Sigmoid colon (tissue), 6 donors: ENCODE measurements at regions not wholly inside any gene's neighbourhood (a gene's known extent, or its start where the extent isn't known, plus 50 kb on each side); places are given as distances from the start of the nearest gene placed in this dataset.

ENCODE experiments used
- DNase-seq: peaks from one replicate; pipeline ENCODE4 v3.0.0-alpha.2; 2019
- H3K27ac ChIP-seq, 4 donors: fragments of 200-600 bp; sonication (generic); one replicate each; pipeline ENCODE4 v1.5.1; 2016 to 2019; ENCODE audit warnings: mild to moderate bottlenecking in 1 of 4
- H3K27me3 ChIP-seq, 3 donors: fragments of 200-600 bp; sonication (generic); one replicate each; pipeline ENCODE4 v1.5.1; 2019; ENCODE audit warnings: mild to moderate bottlenecking in 1 of 3
- H3K36me3 ChIP-seq, 4 donors: fragments of 200-600 bp; sonication (generic); one replicate each; pipeline ENCODE4 v1.5.1; 2016 to 2019
- H3K4me1 ChIP-seq, 4 donors: fragments of 200-600 bp; sonication (generic); one replicate each; pipeline ENCODE4 v1.5.1; 2017 to 2019
- H3K4me3 ChIP-seq, 4 donors: fragments of 200-600 bp; sonication (generic); one replicate each; pipeline ENCODE4 v1.5.1; 2017 to 2019; ENCODE audit warnings: mild to moderate bottlenecking in 2 of 4, moderate library complexity in 1 of 4
- H3K9me3 ChIP-seq, 4 donors: fragments of 200-600 bp in 3 of 4; sonication (generic) in 3 of 4; one replicate each; pipeline versions ENCODE4 v1.5.1 to v1.6.1; 2013 to 2019
- CTCF ChIP-seq, 4 experiments: fragments of 450-650 bp in 3 of 4; fragments of 200-600 bp in 1 of 4; IDR thresholded peaks; one replicate each; pipeline ENCODE4 v1.5.1; 2016 to 2019; ENCODE audit warnings: antibody characterized with exemption in 4 of 4, mild to moderate bottlenecking in 3 of 4, moderate library complexity in 2 of 4
- EP300 ChIP-seq, 4 donors: sonication (generic); formaldehyde crosslinking; IDR thresholded peaks; one replicate each; pipeline ENCODE4 v1.6.1; 2017; ENCODE audit warnings: antibody characterized with exemption in 4 of 4
- POLR2A ChIP-seq, 2 donors: fragments of 450-650 bp; IDR thresholded peaks; one replicate each; pipeline ENCODE4 v1.6.1; 2016; ENCODE audit warnings: antibody characterized with exemption in 2 of 2, mild to moderate bottlenecking in 2 of 2, moderate library complexity in 2 of 2
- POLR2AphosphoS5 ChIP-seq, 4 donors: sonication (generic); formaldehyde crosslinking; IDR thresholded peaks; one replicate each; pipeline ENCODE4 v1.6.1; 2017; ENCODE audit warnings: antibody characterized with exemption in 4 of 4
- WGBS, 2 donors: extraction: QIAGEN DNeasy Blood & Tissue Kit; methylation state at CpG; one replicate each; pipeline ENCODE4 v1.1.7; 2013; 5-methylcytosine and 5-hydroxymethylcytosine counted together
- intact Hi-C: fragments of 100-400 bp; cut with DNase I; formaldehyde crosslinking; loops from one replicate; pipeline ENCODE4 v1.15.1; 2023
- donor health status: healthy with polysubstance abuse.
- donor health status: healthy.

GRCh38 chr2:45276914-45277313, 267.7 kb upstream of the SIX2 start:
- H3K27me3 ChIP-seq: no peaks in the 10 kb centered on the region
- DNase-seq: peak; percentile 30
- TF ChIP-seq POLR2AphosphoS5 (IDR thresholded peaks at IDR 0.05) (no peak), POLR2A (IDR thresholded peaks at IDR 0.05) (no peak), CTCF (IDR thresholded peaks at IDR 0.05) (no peak), EP300 (IDR thresholded peaks at IDR 0.05) (no peak)
- intact Hi-C loops: no loop called here
- H3K4me1 ChIP-seq: no peaks in the 10 kb centered on the region
- WGBS, 2 donors: 85 to 88% methylated on average over 4 of the region's 4 CpGs
- no peaks in the 10 kb centered on the region for H3K9me3 ChIP-seq
- H3K27ac ChIP-seq: no peak overlapping the region
- H3K4me3 ChIP-seq: no peak overlapping the region
- H3K36me3 ChIP-seq: no peaks in the 10 kb centered on the region

GRCh38 chr2:45275806-45276205, 266.6 kb upstream of the SIX2 start:
- no peaks in the 10 kb centered on the region for H3K27me3 ChIP-seq
- intact Hi-C loops: no loop called here
- no peaks in the 10 kb centered on the region for H3K9me3 ChIP-seq
- no peak overlapping the region for H3K4me3 ChIP-seq
- no peaks in the 10 kb centered on the region for H3K36me3 ChIP-seq
- TF ChIP-seq POLR2AphosphoS5 (IDR thresholded peaks at IDR 0.05) (no peak), POLR2A (IDR thresholded peaks at IDR 0.05) (no peak), CTCF (IDR thresholded peaks at IDR 0.05) (no peak), EP300 (IDR thresholded peaks at IDR 0.05) (no peak)
- WGBS, 2 donors: 91% methylated on average over 1 of the region's 1 CpG
- no peak overlapping the region for H3K27ac ChIP-seq
- DNase-seq: no peak
- no peaks in the 10 kb centered on the region for H3K4me1 ChIP-seq

- intact Hi-C loops: no loop called here
- WGBS, 2 donors: 57 to 80% methylated on average over 4 of the region's 4 CpGs
- Histone ChIP-seq H3K27me3 (no peaks in the 10 kb centered on the region), H3K4me1 (peaks cover 0 to 1% (median 0%) of the 10 kb centered on the region in 4 donors), H3K9me3 (no peaks in the 10 kb centered on the region), H3K36me3 (no peaks in the 10 kb centered on the region), H3K4me3 (no peak overlapping the region), H3K27ac (no peak overlapping the region)
- DNase-seq: peak; percentile 24
- no peak for TF ChIP-seq POLR2AphosphoS5 (IDR thresholded peaks at IDR 0.05)
- TF ChIP-seq EP300 (IDR thresholded peaks at IDR 0.05): no peak
- TF ChIP-seq POLR2A (IDR thresholded peaks at IDR 0.05): no peak
- no peak for TF ChIP-seq CTCF (IDR thresholded peaks at IDR 0.05)
Measured at GRCh38 chr2:45275242-45275805, 266.1 kb upstream of the SIX2 start.

GRCh38 chr2:45274250-45274926, 265.1 kb upstream of the SIX2 start:
- Histone ChIP-seq H3K9me3 (no peaks in the 10 kb centered on the region), H3K27me3 (no peaks in the 10 kb centered on the region), H3K36me3 (no peaks in the 10 kb centered on the region), H3K27ac (no peak overlapping the region), H3K4me3 (no peak overlapping the region), H3K4me1 (peaks cover 0 to 10% (median 2%) of the 10 kb centered on the region in 4 donors)
- TF ChIP-seq CTCF (IDR thresholded peaks at IDR 0.05) (no peak), POLR2AphosphoS5 (IDR thresholded peaks at IDR 0.05) (no peak), EP300 (IDR thresholded peaks at IDR 0.05) (no peak), POLR2A (IDR thresholded peaks at IDR 0.05) (no peak)
- DNase-seq: peak; percentile 6
- intact Hi-C loops: no loop called here
- WGBS, 2 donors: 40 to 73% methylated on average over 8 of the region's 8 CpGs
